Breast epithelium (tissue), 3 donors: ENCODE measurements at regions not wholly inside any gene's neighbourhood (a gene's known extent, or its start where the extent isn't known, plus 50 kb on each side); places are given as distances from the start of the nearest gene placed in this dataset.

ENCODE experiments used
- CTCF ChIP-seq, 3 donors: fragments of 450-650 bp; IDR thresholded peaks; one replicate each; pipeline ENCODE4 v1.5.1; 2016 to 2017; ENCODE audit warnings: antibody characterized with exemption in 3 of 3, mild to moderate bottlenecking in 3 of 3, moderate library complexity in 3 of 3
- POLR2A ChIP-seq: fragments of 450-650 bp; IDR thresholded peaks from one replicate; pipeline ENCODE4 v1.6.1; 2016; ENCODE audit warnings: antibody characterized with exemption, mild to moderate bottlenecking, moderate library complexity
- POLR2AphosphoS5 ChIP-seq, 3 donors: sonication (generic); formaldehyde crosslinking; IDR thresholded peaks; one replicate each; pipeline ENCODE4 v1.6.1; 2017; ENCODE audit warnings: antibody characterized with exemption in 3 of 3

- TF ChIP-seq POLR2A (no peak), CTCF (IDR thresholded peaks at IDR 0.05) (no peak), POLR2AphosphoS5 (IDR thresholded peaks at IDR 0.05) (no peak)
These were observed 454.4 kb downstream of the NR2F1-AS1 start for GRCh38 chr5:93126634-93127033.
